Keratinocyte (primary cell): ENCODE measurements at regions not wholly inside any gene's neighbourhood (a gene's known extent, or its start where the extent isn't known, plus 50 kb on each side); places are given as distances from the start of the nearest gene placed in this dataset.
"Not testable (repeated sequence)": the region's sequence is repeated elsewhere in the genome, so short reads cannot be mapped to it uniquely, and the experiment has no call there.

Experiments used
- CTCF ChIP-seq, 3 experiments: IDR thresholded peaks in 1 of 3; conservative IDR thresholded peaks in 1 of 3; optimal IDR thresholded peaks in 1 of 3; 2 replicates in 2 of 3; 3 replicates in 1 of 3; pipeline versions ENCODE3 to v1.5.1; 2011; ENCODE audit warnings: low read length in 3 of 3, mild to moderate bottlenecking in 3 of 3, moderate library complexity in 2 of 3, control low read depth in 1 of 3, inconsistent platforms in 1 of 3; ENCODE audit not compliant: insufficient read depth in 2 of 3; ENCODE audit errors: extremely low read depth in 1 of 3
- EZH2 ChIP-seq: IDR thresholded peaks from one replicate; pipeline ENCODE4 v1.6.1; 2012; ENCODE audit warnings: inconsistent platforms, mild to moderate bottlenecking, low read length, moderate library complexity

- not testable (repeated sequence) for TF ChIP-seq CTCF (optimal IDR thresholded peaks at IDR 0.05 in 1 of 3, IDR thresholded peaks at IDR 0.05 in 1 of 3, conservative IDR thresholded peaks at IDR 0.05 in 1 of 3; ENCODE audit: extremely low read depth in 1 of 3, insufficient read depth in 2 of 3, low read length in 3 of 3); EZH2
Observed at GRCh38 chr3:6490487-6491327, 370.2 kb upstream of the GRM7 start.
